IMR-90 (cell line): ENCODE measurements at regions not wholly inside any gene's neighbourhood (a gene's known extent, or its start where the extent isn't known, plus 50 kb on each side); places are given as distances from the start of the nearest gene placed in this dataset.

Source experiments
- ATAC-seq: fragments of 200-7000 bp; cut with Tn5 transposase; 2 replicates; pipeline ENCODE4 v1.9.1; 2020; ENCODE audit warnings: low read depth, mild to moderate bottlenecking, moderate library complexity
- BruUV-seq: library from RNA; stranded (reverse); fragments of 400-500 nt; replicated peaks from 2 replicates; lab custom pipeline; 2021; lab: Mats Ljungman, UMichigan
- CTCF ChIA-PET: fragments of 300-600 bp; formaldehyde crosslinking; extraction: SDS; loops from one replicate; lab custom pipeline; 2021; ENCODE audit warnings: antibody characterized with exemption; lab: Yijun Ruan, JAX
- POLR2A ChIA-PET: fragments of 300-600 bp; sonication (Branson Sonifier 250); formaldehyde crosslinking; loops from one replicate; lab custom pipeline; 2022; ENCODE audit warnings: antibody characterized with exemption; ENCODE audit not compliant: unreplicated experiment; lab: Charles Lee
- DNase-seq: peaks from one replicate; pipeline ENCODE4 v3.0.0; 2013
- H2AFZ ChIP-seq: replicated peaks from 2 replicates; pipeline ENCODE3; 2013; ENCODE audit warnings: low read length, mild to moderate bottlenecking; ENCODE audit not compliant: poor library complexity
- H2AK5ac ChIP-seq: 2 replicates; pipeline ENCODE4 v1.6.1; 2013; ENCODE audit warnings: low read depth, low read length, inconsistent platforms
- H2AK9ac ChIP-seq: replicated peaks from 2 replicates; pipeline ENCODE3; 2013; ENCODE audit warnings: mild to moderate bottlenecking, low read depth, low read length, moderate library complexity; ENCODE audit not compliant: poor library complexity
- H2BK120ac ChIP-seq: 2 replicates; pipeline ENCODE4 v1.6.1; 2013; ENCODE audit warnings: low read depth, low read length, inconsistent platforms
- H2BK15ac ChIP-seq: 3 replicates; pipeline ENCODE4 v1.6.1; 2013; ENCODE audit warnings: low read depth, low read length, inconsistent platforms
- H2BK20ac ChIP-seq: 2 replicates; pipeline ENCODE4 v1.6.1; 2013; ENCODE audit warnings: low read depth, mild to moderate bottlenecking, inconsistent platforms, low read length, moderate library complexity
- H2BK5ac ChIP-seq: 2 replicates; pipeline ENCODE4 v1.6.1; 2013; ENCODE audit warnings: mild to moderate bottlenecking, low read depth, low read length, inconsistent platforms; ENCODE audit not compliant: poor library complexity, severe bottlenecking
- H3K14ac ChIP-seq: replicated peaks from 2 replicates; pipeline ENCODE4 v1.6.1; 2013; ENCODE audit warnings: low read depth, low read length, inconsistent platforms
- H3K18ac ChIP-seq: 2 replicates; pipeline ENCODE4 v1.6.1; 2013; ENCODE audit warnings: low read depth, low read length, control low read depth
- H3K23ac ChIP-seq: 2 replicates; pipeline ENCODE4 v1.6.1; 2013; ENCODE audit warnings: low read depth, low read length, inconsistent platforms
- H3K27ac ChIP-seq: 2 replicates; pipeline ENCODE4 v1.5.1; 2013; ENCODE audit warnings: mild to moderate bottlenecking, control low read depth, low read length; ENCODE audit not compliant: insufficient read depth
- H3K27me3 ChIP-seq: 2 replicates; pipeline ENCODE4 v1.6.1; 2013; ENCODE audit warnings: low read length; ENCODE audit not compliant: control insufficient read depth, insufficient read depth
- H3K36me3 ChIP-seq: 2 replicates; pipeline ENCODE4 v1.6.1; 2013; ENCODE audit warnings: low read length, mixed read lengths; ENCODE audit not compliant: control insufficient read depth, insufficient read depth
- H3K4ac ChIP-seq: 2 replicates; pipeline ENCODE4 v1.6.1; 2013; ENCODE audit warnings: low read depth, low read length, inconsistent platforms
- H3K4me1 ChIP-seq: 2 replicates; pipeline ENCODE4 v1.6.1; 2013; ENCODE audit warnings: low read length, mixed read lengths; ENCODE audit not compliant: control insufficient read depth, insufficient read depth
- H3K4me2 ChIP-seq: 2 replicates; pipeline ENCODE4 v1.6.1; 2013; ENCODE audit warnings: low read depth, mild to moderate bottlenecking, control low read depth, low read length, moderate library complexity
- H3K4me3 ChIP-seq: 2 replicates; pipeline ENCODE4 v1.5.1; 2013; ENCODE audit warnings: low read depth, mild to moderate bottlenecking, control low read depth, low read length, moderate library complexity; ENCODE audit not compliant: insufficient read depth
- H3K56ac ChIP-seq: 2 replicates; pipeline ENCODE4 v1.6.1; 2013; ENCODE audit warnings: low read length, inconsistent platforms; ENCODE audit not compliant: insufficient read depth; ENCODE audit errors: extremely low read depth
- H3K79me1 ChIP-seq, 2 experiments: 2 replicates each; pipeline ENCODE4 v1.6.1; 2013; ENCODE audit warnings: low read length in 2 of 2, inconsistent platforms in 1 of 2, low read depth in 1 of 2
- H3K9ac ChIP-seq: 2 replicates; pipeline ENCODE4 v1.6.1; 2013; ENCODE audit warnings: low read depth, low read length, control low read depth
- H3K9me1 ChIP-seq: 2 replicates; pipeline ENCODE4 v1.6.1; 2013; ENCODE audit warnings: low read length, inconsistent platforms; ENCODE audit not compliant: insufficient read depth
- H3K9me3 ChIP-seq: 2 replicates; pipeline ENCODE4 v1.6.1; 2013; ENCODE audit warnings: low read length; ENCODE audit not compliant: control insufficient read depth, insufficient read depth
- H4K20me1 ChIP-seq: 2 replicates; pipeline ENCODE4 v1.6.1; 2013; ENCODE audit warnings: low read length, inconsistent platforms; ENCODE audit not compliant: insufficient read depth
- H4K5ac ChIP-seq: 2 replicates; pipeline ENCODE4 v1.6.1; 2013; ENCODE audit warnings: mild to moderate bottlenecking, low read depth, low read length, control low read depth
- H4K8ac ChIP-seq, 2 experiments: 2 replicates each; pipeline ENCODE4 v1.6.1; 2013; ENCODE audit warnings: low read depth in 2 of 2, low read length in 2 of 2, control low read depth in 1 of 2, inconsistent platforms in 1 of 2
- H4K91ac ChIP-seq: 2 replicates; pipeline ENCODE4 v1.6.1; 2013; ENCODE audit warnings: low read depth, low read length, inconsistent platforms; ENCODE audit not compliant: insufficient read depth
- BHLHE40 ChIP-seq: fragments of 150-350 bp; IDR thresholded peaks from 2 replicates; pipeline ENCODE4 v1.6.1; 2016; ENCODE audit warnings: mild to moderate bottlenecking, low read depth, low read length
- CEBPB ChIP-seq: IDR thresholded peaks from 2 replicates; pipeline ENCODE4 v1.6.1; 2012; ENCODE audit warnings: low read depth, low read length, improper control_type of control experiment
- CHD1 ChIP-seq: IDR thresholded peaks from 2 replicates; pipeline ENCODE4 v1.6.1; 2012; ENCODE audit warnings: low read depth, low read length, improper control_type of control experiment
- ELK1 ChIP-seq: fragments of 150-350 bp; IDR thresholded peaks from 2 replicates; pipeline ENCODE4 v1.6.1; 2016; ENCODE audit warnings: low read depth, mild to moderate bottlenecking, low read length, moderate library complexity, borderline replicate concordance
- FOS ChIP-seq: fragments of 150-350 bp; IDR thresholded peaks from 2 replicates; pipeline ENCODE4 v1.6.1; 2016; ENCODE audit warnings: low read depth, low read length
- MAFK ChIP-seq: IDR thresholded peaks from 2 replicates; pipeline ENCODE4 v1.6.1; 2012; ENCODE audit warnings: low read depth, low read length, improper control_type of control experiment
- MAZ ChIP-seq: IDR thresholded peaks from 2 replicates; pipeline ENCODE4 v1.6.1; 2012; ENCODE audit warnings: low read depth, mild to moderate bottlenecking, low read length, improper control_type of control experiment, moderate library complexity, borderline replicate concordance
- MXI1 ChIP-seq: IDR thresholded peaks from 2 replicates; pipeline ENCODE4 v1.6.1; 2012; ENCODE audit warnings: low read depth, mild to moderate bottlenecking, low read length, moderate library complexity, borderline replicate concordance
- NFE2L2 ChIP-seq: fragments of 150-350 bp; IDR thresholded peaks from 2 replicates; pipeline ENCODE4 v1.6.1; 2016; ENCODE audit warnings: low read depth, mild to moderate bottlenecking, low read length
- POLR2A ChIP-seq: IDR thresholded peaks from 2 replicates; pipeline ENCODE4 v1.6.1; 2012; ENCODE audit warnings: mild to moderate bottlenecking, low read depth, low read length
- RAD21 ChIP-seq: IDR thresholded peaks from 2 replicates; pipeline ENCODE4 v1.6.1; 2012; ENCODE audit warnings: low read length, improper control_type of control experiment
- RCOR1 ChIP-seq: IDR thresholded peaks from 2 replicates; pipeline ENCODE4 v1.6.1; 2012; ENCODE audit warnings: mild to moderate bottlenecking, low read length, improper control_type of control experiment; ENCODE audit not compliant: insufficient replicate concordance
- RFX5 ChIP-seq: IDR thresholded peaks from 2 replicates; pipeline ENCODE4 v1.8.0; 2012; ENCODE audit warnings: low read depth, mild to moderate bottlenecking, low read length, moderate library complexity
- SMC3 ChIP-seq: fragments of 150-350 bp; IDR thresholded peaks from 2 replicates; pipeline ENCODE4 v1.6.1; 2016; ENCODE audit warnings: low read depth, mild to moderate bottlenecking, antibody characterized with exemption, low read length, moderate library complexity
- WGBS, 2 experiments: methylation state at CpG; one replicate each; pipeline versions ENCODE4 v1.1.5 to v1.1.7; 2013; ENCODE audit warnings: missing lambda C conversion rate in 2 of 2; ENCODE audit not compliant: insufficient read length in 1 of 2; ENCODE audit errors: extremely low coverage in 2 of 2; 5-methylcytosine and 5-hydroxymethylcytosine counted together
- dilution Hi-C: fragments of 300-500 bp; cut with HindIII; formaldehyde crosslinking; loops from one replicate; pipeline ENCODE4 v1.14.3; 2018; ENCODE audit warnings: low sequenced_read_pairs; ENCODE audit not compliant: unreplicated experiment
- in situ Hi-C: fragments of 300-500 bp; cut with MboI; formaldehyde crosslinking; loops from 3 replicates; pipeline ENCODE4 v1.14.3; 2019; ENCODE audit warnings: low sequenced_read_pairs, inconsistent platforms, mixed read lengths
- intact Hi-C: fragments of 100-400 bp; cut with micrococcal nuclease; formaldehyde crosslinking; loops from 2 replicates; pipeline ENCODE4 v1.10.0; 2022
- TF ChIP-seq, protein P1 (sequence below): conservative IDR thresholded peaks from 2 replicates; pipeline ENCODE4 v1.5.1; 2012; ENCODE audit warnings: mild to moderate bottlenecking, low read depth, low read length, improper control_type of control experiment
- TF ChIP-seq, protein P2 (sequence below): fragments of 150-350 bp; IDR thresholded peaks from 2 replicates; pipeline ENCODE4 v1.6.1; 2017; ENCODE audit warnings: mild to moderate bottlenecking, antibody characterized with exemption, low read length, low read depth

DNA sequence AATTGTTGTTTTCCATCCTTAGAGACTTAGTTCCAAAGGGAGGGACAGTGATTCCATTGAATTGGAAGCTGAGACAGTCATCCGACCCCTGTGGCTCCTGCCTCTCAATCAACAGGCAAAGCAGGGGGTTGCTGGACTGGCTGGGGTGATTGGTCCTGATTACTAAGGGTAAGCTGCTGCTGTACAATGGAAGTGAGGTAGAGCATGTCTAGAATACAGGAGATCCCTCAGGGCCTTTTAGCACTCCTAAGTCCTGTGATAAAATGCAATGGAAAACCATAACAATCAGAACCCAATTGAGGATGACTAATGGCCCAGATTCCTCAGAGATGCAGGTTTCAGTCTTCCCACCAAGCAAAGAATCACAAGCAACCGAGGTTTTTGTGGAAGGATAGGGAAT is 127.6 kb downstream of the AASDH start:
- no CpG with 5 or more reads among the region's 2 CpGs for WGBS, 2 experiments
- no peak overlapping the region for H3K9ac ChIP-seq
- TF ChIP-seq ELK1: no peak
- TF ChIP-seq BHLHE40: no peak
- TF ChIP-seq, protein P1, sequence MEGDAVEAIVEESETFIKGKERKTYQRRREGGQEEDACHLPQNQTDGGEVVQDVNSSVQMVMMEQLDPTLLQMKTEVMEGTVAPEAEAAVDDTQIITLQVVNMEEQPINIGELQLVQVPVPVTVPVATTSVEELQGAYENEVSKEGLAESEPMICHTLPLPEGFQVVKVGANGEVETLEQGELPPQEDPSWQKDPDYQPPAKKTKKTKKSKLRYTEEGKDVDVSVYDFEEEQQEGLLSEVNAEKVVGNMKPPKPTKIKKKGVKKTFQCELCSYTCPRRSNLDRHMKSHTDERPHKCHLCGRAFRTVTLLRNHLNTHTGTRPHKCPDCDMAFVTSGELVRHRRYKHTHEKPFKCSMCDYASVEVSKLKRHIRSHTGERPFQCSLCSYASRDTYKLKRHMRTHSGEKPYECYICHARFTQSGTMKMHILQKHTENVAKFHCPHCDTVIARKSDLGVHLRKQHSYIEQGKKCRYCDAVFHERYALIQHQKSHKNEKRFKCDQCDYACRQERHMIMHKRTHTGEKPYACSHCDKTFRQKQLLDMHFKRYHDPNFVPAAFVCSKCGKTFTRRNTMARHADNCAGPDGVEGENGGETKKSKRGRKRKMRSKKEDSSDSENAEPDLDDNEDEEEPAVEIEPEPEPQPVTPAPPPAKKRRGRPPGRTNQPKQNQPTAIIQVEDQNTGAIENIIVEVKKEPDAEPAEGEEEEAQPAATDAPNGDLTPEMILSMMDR: no peak
- no peak for TF ChIP-seq RAD21
- TF ChIP-seq, protein P2, sequence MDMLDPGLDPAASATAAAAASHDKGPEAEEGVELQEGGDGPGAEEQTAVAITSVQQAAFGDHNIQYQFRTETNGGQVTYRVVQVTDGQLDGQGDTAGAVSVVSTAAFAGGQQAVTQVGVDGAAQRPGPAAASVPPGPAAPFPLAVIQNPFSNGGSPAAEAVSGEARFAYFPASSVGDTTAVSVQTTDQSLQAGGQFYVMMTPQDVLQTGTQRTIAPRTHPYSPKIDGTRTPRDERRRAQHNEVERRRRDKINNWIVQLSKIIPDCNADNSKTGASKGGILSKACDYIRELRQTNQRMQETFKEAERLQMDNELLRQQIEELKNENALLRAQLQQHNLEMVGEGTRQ: no peak
- TF ChIP-seq MXI1: no peak
- no peak for TF ChIP-seq MAZ
- TF ChIP-seq CHD1: no peak
- no peak for TF ChIP-seq FOS
- TF ChIP-seq CEBPB: no peak
- TF ChIP-seq NFE2L2: no peak
- TF ChIP-seq SMC3: no peak
- no peak for TF ChIP-seq RCOR1
- TF ChIP-seq POLR2A: no peak
- no peak for TF ChIP-seq MAFK
- no peak for TF ChIP-seq RFX5
- dilution Hi-C loops: no loop called here
- no peak overlapping the region for H2AK9ac ChIP-seq
- no peak overlapping the region for H2BK15ac ChIP-seq
- H3K27me3 ChIP-seq: no peaks in the 10 kb centered on the region
- ATAC-seq (no peak), DNase-seq (no peak)
- H2AFZ ChIP-seq: no peak overlapping the region
- intact Hi-C loops: no loop called here
- no peaks in the 10 kb centered on the region for H3K9me1 ChIP-seq
- ChIA-PET POLR2A (no interaction called here), CTCF (no interaction called here)
- H3K79me1 ChIP-seq: no peaks in the 10 kb centered on the region
- in situ Hi-C loops: no loop called here
- H4K5ac ChIP-seq: no peak overlapping the region
- H3K18ac ChIP-seq: no peak overlapping the region
- no peak overlapping the region for H4K8ac ChIP-seq
- no peaks in the 10 kb centered on the region for H4K20me1 ChIP-seq
- no peak overlapping the region for H3K4me2 ChIP-seq
- H2BK120ac ChIP-seq: no peak overlapping the region
- no peak overlapping the region for H3K14ac ChIP-seq
- no peak overlapping the region for H3K23ac ChIP-seq
- H4K91ac ChIP-seq: no peak overlapping the region
- H3K9me3 ChIP-seq: no peaks in the 10 kb centered on the region
- no peak overlapping the region for H3K27ac ChIP-seq
- H2BK20ac ChIP-seq: no peak overlapping the region
- no peaks in the 10 kb centered on the region for H3K36me3 ChIP-seq
- no peak overlapping the region for H2BK5ac ChIP-seq
- H3K4me1 ChIP-seq: no peaks in the 10 kb centered on the region
- H2AK5ac ChIP-seq: no peak overlapping the region
- BruUV-seq: no TSS peak
- no peak overlapping the region for H3K4me3 ChIP-seq
- H3K4ac ChIP-seq: no peak overlapping the region
- no peak overlapping the region for H3K56ac ChIP-seq
